Neural cell (in vitro differentiated cells): ENCODE measurements at regions not wholly inside any gene's neighbourhood (a gene's known extent, or its start where the extent isn't known, plus 50 kb on each side); places are given as distances from the start of the nearest gene placed in this dataset.

ENCODE experiments used
- H2AFZ ChIP-seq: fragments of 200-600, 300-800 bp; sonication (generic), shearing (Covaris generic); 2 replicates; pipeline ENCODE4 v1.6.0; 2014; ENCODE audit warnings: low read depth, mild to moderate bottlenecking, antibody characterized with exemption, low read length, moderate library complexity
- H3F3A ChIP-seq: fragments of 200-600 bp; shearing (Covaris generic); 2 replicates; pipeline ENCODE4 v1.6.1; 2016; ENCODE audit warnings: mild to moderate bottlenecking, moderate library complexity, mixed read lengths, antibody characterized with exemption, low read length; ENCODE audit not compliant: insufficient read depth, poor library complexity, severe bottlenecking
- H3K27ac ChIP-seq: fragments of 200-600, 300-800 bp; sonication (generic), shearing (Covaris generic); 2 replicates; pipeline ENCODE4 v1.5.1; 2014; ENCODE audit warnings: mild to moderate bottlenecking, low read length, moderate library complexity
- H3K27me3 ChIP-seq: fragments of 300-800, 200-600 bp; sonication (generic), shearing (Covaris generic); 2 replicates; pipeline ENCODE4 v1.6.0; 2014; ENCODE audit warnings: mild to moderate bottlenecking, low read depth, low read length, moderate library complexity; ENCODE audit not compliant: insufficient read depth
- H3K36me3 ChIP-seq: fragments of 300-800, 200-600 bp; sonication (generic), shearing (Covaris generic); 2 replicates; pipeline ENCODE4 v1.5.1; 2014; ENCODE audit warnings: mild to moderate bottlenecking, antibody characterized with exemption, low read length, moderate library complexity; ENCODE audit not compliant: insufficient read depth
- H3K4me2 ChIP-seq: fragments of 300-800, 200-600 bp; sonication (generic), shearing (Covaris generic); 2 replicates; pipeline ENCODE4 v1.6.0; 2014; ENCODE audit warnings: mild to moderate bottlenecking, low read length
- H3K4me3 ChIP-seq: fragments of 300-800, 200-600 bp; sonication (generic), shearing (Covaris generic); 2 replicates; pipeline ENCODE4 v1.5.1; 2014; ENCODE audit warnings: mild to moderate bottlenecking, low read length, moderate library complexity
- H3K79me2 ChIP-seq: fragments of 200-600 bp; shearing (Covaris generic); replicated peaks from 2 replicates; pipeline ENCODE4 v1.6.0; 2014; ENCODE audit warnings: mild to moderate bottlenecking, low read length, moderate library complexity; ENCODE audit not compliant: insufficient read depth
- H3K9ac ChIP-seq: fragments of 300-800, 200-600 bp; sonication (generic), shearing (Covaris generic); 2 replicates; pipeline ENCODE4 v1.6.1; 2016; ENCODE audit warnings: mild to moderate bottlenecking, low read length, mixed read lengths
- H3K9me2 ChIP-seq: fragments of 200-600 bp; shearing (Covaris generic); 2 replicates; pipeline ENCODE4 v1.6.1; 2016; ENCODE audit warnings: mild to moderate bottlenecking, low read length, mixed read lengths; ENCODE audit not compliant: insufficient read depth
- H3K9me3 ChIP-seq: fragments of 200-600, 300-800 bp; sonication (generic), shearing (Covaris generic); 2 replicates; pipeline ENCODE4 v1.6.1; 2016; ENCODE audit warnings: mild to moderate bottlenecking, mixed run types, low read length, moderate library complexity, mixed read lengths
- H4K20me1 ChIP-seq: fragments of 200-600 bp; shearing (Covaris generic); 2 replicates; pipeline ENCODE4 v1.6.1; 2016; ENCODE audit warnings: mild to moderate bottlenecking, mixed run types; ENCODE audit not compliant: insufficient read depth
- CTCF ChIP-seq: fragments of 450-650 bp; IDR thresholded peaks from 2 replicates; pipeline ENCODE4 v1.5.1; 2014; ENCODE audit warnings: antibody characterized with exemption, mild to moderate bottlenecking, moderate library complexity; ENCODE audit not compliant: poor library complexity, severe bottlenecking
- EP300 ChIP-seq: fragments of 450-650 bp; conservative IDR thresholded peaks from 2 replicates; pipeline ENCODE4 v1.6.1; 2014; ENCODE audit warnings: antibody characterized with exemption, mild to moderate bottlenecking, moderate library complexity; ENCODE audit not compliant: poor library complexity, severe bottlenecking
- EZH2 ChIP-seq: fragments of 200-600, 300-800 bp; shearing (Covaris generic), sonication (generic); IDR thresholded peaks from 2 replicates; pipeline ENCODE4 v1.6.1; 2014; ENCODE audit warnings: antibody characterized with exemption, low read length, borderline replicate concordance, mild to moderate bottlenecking; ENCODE audit not compliant: insufficient read depth, poor library complexity, severe bottlenecking
- MXI1 ChIP-seq: fragments of 450-650 bp; conservative IDR thresholded peaks from 2 replicates; pipeline ENCODE4 v1.6.1; 2014; ENCODE audit warnings: antibody characterized with exemption, mild to moderate bottlenecking; ENCODE audit not compliant: poor library complexity, severe bottlenecking
- POLR2AphosphoS5 ChIP-seq: IDR thresholded peaks from 2 replicates; pipeline ENCODE4 v1.6.1; 2012
- RAD21 ChIP-seq: fragments of 450-650 bp; conservative IDR thresholded peaks from 2 replicates; pipeline ENCODE4 v1.6.1; 2014; ENCODE audit warnings: antibody characterized with exemption, mild to moderate bottlenecking, moderate library complexity
- SMC3 ChIP-seq: fragments of 450-650 bp; conservative IDR thresholded peaks from 2 replicates; pipeline ENCODE4 v1.6.1; 2014; ENCODE audit warnings: antibody characterized with exemption, mild to moderate bottlenecking, moderate library complexity; ENCODE audit not compliant: poor library complexity
- TAF1 ChIP-seq: IDR thresholded peaks from 2 replicates; pipeline ENCODE4 v1.6.1; 2012; ENCODE audit warnings: low read depth
- TF ChIP-seq, protein P1 (sequence below): IDR thresholded peaks from 2 replicates; pipeline ENCODE4 v1.6.1; 2012; ENCODE audit warnings: borderline replicate concordance

DNA sequence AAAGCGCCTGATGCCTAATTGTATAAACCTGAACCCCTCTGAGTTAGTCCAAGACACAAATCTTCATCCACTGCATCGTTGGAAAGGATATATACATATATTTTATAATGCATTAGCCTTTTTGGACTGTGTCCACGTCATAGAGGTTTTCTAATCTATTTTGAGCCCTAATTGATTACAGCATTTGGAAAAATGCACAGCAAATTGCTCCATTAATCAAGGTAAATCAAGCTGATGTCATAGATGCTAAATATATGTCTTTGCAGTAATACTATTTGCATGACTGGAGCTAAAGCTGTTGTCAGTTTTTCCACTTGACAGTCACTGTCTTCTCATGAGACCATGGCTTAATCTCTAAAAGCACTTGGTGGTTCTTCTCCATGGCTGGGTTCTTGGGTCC is 483.5 kb upstream of the TNC start:
- Histone ChIP-seq H3K36me3 (no peaks in the 10 kb centered on the region), H3K4me3 (no peak overlapping the region), H3K27ac (no peak overlapping the region), H3K79me2 (no peaks in the 10 kb centered on the region), H3K9me2 (no peaks in the 10 kb centered on the region), H3K4me2 (no peak overlapping the region), H3K9me3 (no peaks in the 10 kb centered on the region), H4K20me1 (no peaks in the 10 kb centered on the region), H3K9ac (no peak overlapping the region), H3F3A (no peaks in the 10 kb centered on the region), H2AFZ (no peak overlapping the region), H3K27me3 (no peaks in the 10 kb centered on the region)
- TF ChIP-seq POLR2AphosphoS5: no peak
- no peak for TF ChIP-seq MXI1
- no peak for TF ChIP-seq TAF1
- no peak for TF ChIP-seq SMC3
- TF ChIP-seq, protein P1, sequence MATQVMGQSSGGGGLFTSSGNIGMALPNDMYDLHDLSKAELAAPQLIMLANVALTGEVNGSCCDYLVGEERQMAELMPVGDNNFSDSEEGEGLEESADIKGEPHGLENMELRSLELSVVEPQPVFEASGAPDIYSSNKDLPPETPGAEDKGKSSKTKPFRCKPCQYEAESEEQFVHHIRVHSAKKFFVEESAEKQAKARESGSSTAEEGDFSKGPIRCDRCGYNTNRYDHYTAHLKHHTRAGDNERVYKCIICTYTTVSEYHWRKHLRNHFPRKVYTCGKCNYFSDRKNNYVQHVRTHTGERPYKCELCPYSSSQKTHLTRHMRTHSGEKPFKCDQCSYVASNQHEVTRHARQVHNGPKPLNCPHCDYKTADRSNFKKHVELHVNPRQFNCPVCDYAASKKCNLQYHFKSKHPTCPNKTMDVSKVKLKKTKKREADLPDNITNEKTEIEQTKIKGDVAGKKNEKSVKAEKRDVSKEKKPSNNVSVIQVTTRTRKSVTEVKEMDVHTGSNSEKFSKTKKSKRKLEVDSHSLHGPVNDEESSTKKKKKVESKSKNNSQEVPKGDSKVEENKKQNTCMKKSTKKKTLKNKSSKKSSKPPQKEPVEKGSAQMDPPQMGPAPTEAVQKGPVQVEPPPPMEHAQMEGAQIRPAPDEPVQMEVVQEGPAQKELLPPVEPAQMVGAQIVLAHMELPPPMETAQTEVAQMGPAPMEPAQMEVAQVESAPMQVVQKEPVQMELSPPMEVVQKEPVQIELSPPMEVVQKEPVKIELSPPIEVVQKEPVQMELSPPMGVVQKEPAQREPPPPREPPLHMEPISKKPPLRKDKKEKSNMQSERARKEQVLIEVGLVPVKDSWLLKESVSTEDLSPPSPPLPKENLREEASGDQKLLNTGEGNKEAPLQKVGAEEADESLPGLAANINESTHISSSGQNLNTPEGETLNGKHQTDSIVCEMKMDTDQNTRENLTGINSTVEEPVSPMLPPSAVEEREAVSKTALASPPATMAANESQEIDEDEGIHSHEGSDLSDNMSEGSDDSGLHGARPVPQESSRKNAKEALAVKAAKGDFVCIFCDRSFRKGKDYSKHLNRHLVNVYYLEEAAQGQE: no peak
- TF ChIP-seq EZH2: no peak
- TF ChIP-seq CTCF: no peak

DNA sequence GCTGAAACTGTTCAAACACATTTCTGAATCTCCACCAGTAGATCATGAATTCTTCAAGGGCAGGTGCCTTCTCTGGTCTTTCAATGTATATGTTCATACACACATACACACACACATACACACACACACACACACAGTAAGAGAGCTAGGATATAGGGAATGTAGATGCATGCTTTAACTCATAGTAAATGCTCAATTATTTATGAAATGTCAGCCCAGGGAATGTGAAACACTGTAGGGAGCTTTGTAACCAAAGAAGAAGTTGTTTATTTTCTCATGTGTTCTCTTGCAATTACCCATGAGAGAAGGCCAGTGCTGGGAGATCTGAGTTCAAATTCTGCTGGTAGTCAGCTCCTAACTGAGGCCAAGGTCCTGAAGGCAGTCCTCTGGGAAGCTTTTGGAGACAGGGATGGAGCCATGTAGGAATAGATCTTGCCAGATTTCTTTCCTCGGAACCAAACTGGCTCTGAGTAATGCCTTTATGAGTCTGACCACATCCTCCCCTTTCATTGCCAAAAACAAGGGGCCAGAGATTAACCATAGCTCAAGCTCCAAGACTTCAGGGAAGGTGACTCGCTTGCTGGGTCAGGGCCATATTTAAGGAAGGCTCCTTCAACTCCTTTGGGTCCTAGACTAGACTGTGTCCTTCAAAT is 487.0 kb upstream of the TNC start:
- no peak overlapping the region for H3K4me3 ChIP-seq
- no peak overlapping the region for H3K27ac ChIP-seq
- H3K9me3 ChIP-seq: no peaks in the 10 kb centered on the region
- no peak overlapping the region for H3K9ac ChIP-seq
- TF ChIP-seq SMC3: no peak
- no peak for TF ChIP-seq EP300
- no peak for TF ChIP-seq CTCF
- TF ChIP-seq, protein P1: no peak
- TF ChIP-seq TAF1: no peak
- TF ChIP-seq RAD21: no peak
- no peak for TF ChIP-seq MXI1
- no peak for TF ChIP-seq POLR2AphosphoS5
- TF ChIP-seq EZH2: no peak
- no peak overlapping the region for H2AFZ ChIP-seq
- H3K27me3 ChIP-seq: no peaks in the 10 kb centered on the region
- no peak overlapping the region for H3K4me2 ChIP-seq
- H3F3A ChIP-seq: no peaks in the 10 kb centered on the region
- H4K20me1 ChIP-seq: no peaks in the 10 kb centered on the region
- no peaks in the 10 kb centered on the region for H3K36me3 ChIP-seq
- no peaks in the 10 kb centered on the region for H3K9me2 ChIP-seq
- no peaks in the 10 kb centered on the region for H3K79me2 ChIP-seq
